ENCODE measurements at regions not wholly inside any gene's neighbourhood (a gene's known extent, or its start where the extent isn't known, plus 50 kb on each side); places are given as distances from the start of the nearest gene placed in this dataset.

- no peak for DNase-seq
Observed at GRCh38 chr7:22002726-22003125, 57.0 kb upstream of the CDCA7L start.

DNA sequence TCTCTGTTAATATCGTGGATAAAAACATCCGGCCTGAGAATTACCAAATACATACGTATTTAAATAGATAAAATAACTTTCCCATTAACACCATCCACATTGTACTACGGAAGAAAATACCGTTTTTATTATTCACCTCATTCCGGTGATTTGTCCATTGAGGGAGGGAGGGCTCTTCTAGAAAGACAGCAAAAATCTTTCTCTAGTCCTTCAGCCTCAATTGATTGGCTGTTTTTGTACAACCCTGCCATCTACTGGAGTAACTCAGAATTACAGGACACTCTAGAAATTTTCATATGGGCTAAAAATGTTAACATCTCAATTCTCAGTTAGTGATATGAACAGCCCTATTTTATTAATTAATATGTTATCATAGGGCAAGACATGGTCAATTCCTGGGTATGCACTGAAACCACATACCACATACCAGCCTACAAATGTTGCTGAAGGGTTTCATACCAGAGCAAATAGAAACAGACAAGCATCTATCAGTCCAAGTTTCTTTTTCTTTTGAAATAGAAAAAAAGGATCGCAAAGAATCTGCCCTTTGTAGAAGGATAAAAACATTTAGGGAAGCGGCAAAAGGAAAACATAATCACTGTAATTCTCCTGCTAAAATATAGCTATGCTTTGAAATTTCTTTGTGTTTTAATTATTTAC, 55.8 kb upstream of the CDCA7L start:
- peak; percentile 75 for DNase-seq

DNA sequence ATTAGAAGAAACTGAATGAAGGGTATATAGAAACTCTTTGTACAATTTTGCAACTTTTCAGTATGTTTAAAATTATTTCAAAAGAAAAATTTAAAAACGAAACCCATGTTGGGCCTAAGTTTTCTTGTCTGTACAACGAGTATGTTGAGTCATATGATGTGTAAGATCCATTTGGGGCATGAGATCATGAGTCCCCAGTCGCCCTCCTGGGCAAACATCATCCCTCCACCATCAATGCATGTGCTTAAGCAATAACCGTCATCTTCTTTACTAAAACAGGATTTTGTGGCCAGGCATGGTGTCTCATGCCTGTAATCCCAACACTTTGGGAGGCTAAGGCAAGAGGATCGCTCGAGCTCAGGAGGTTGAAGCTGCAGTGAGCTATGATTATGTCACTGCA, 54.2 kb upstream of the CDCA7L start:
- DNase-seq: no peak

- no peak for DNase-seq
Observed at GRCh38 chr7:21996641-21997040, 50.9 kb upstream of the CDCA7L start.
